Neural progenitor cell (in vitro differentiated cells): ENCODE measurements at regions not wholly inside any gene's neighbourhood (a gene's known extent, or its start where the extent isn't known, plus 50 kb on each side); places are given as distances from the start of the nearest gene placed in this dataset.

Source experiments
- EZH2 ChIP-seq: fragments of 200-600 bp; sonication (generic); IDR thresholded peaks from 2 replicates; pipeline ENCODE4 v1.6.1; 2017; ENCODE audit warnings: antibody characterized with exemption, mild to moderate bottlenecking, moderate library complexity
- TF ChIP-seq, protein P1 (sequence below): fragments of 200-600 bp; sonication (generic); IDR thresholded peaks from 2 replicates; pipeline ENCODE4 v1.5.1; 2017; ENCODE audit warnings: antibody characterized with exemption, mild to moderate bottlenecking

DNA sequence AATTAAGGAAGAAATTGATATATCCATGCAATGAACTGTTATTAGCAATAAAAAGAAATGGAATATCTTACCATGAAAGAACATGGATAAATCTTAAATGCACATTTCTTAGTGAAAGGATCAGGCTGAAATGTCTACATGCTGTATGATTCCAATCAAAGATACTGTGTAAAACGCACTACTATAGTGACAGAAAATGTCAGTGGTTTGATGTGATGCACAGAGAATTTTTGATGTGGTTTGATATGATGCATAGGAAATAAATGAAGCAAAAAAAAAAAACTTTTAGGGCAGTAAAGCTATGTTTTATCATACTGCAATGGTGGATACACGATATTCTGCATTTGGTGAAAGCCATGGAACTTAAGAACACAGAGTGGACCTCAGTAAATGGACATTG lies 547.6 kb downstream of the GABRG1 start:
- TF ChIP-seq, protein P1, sequence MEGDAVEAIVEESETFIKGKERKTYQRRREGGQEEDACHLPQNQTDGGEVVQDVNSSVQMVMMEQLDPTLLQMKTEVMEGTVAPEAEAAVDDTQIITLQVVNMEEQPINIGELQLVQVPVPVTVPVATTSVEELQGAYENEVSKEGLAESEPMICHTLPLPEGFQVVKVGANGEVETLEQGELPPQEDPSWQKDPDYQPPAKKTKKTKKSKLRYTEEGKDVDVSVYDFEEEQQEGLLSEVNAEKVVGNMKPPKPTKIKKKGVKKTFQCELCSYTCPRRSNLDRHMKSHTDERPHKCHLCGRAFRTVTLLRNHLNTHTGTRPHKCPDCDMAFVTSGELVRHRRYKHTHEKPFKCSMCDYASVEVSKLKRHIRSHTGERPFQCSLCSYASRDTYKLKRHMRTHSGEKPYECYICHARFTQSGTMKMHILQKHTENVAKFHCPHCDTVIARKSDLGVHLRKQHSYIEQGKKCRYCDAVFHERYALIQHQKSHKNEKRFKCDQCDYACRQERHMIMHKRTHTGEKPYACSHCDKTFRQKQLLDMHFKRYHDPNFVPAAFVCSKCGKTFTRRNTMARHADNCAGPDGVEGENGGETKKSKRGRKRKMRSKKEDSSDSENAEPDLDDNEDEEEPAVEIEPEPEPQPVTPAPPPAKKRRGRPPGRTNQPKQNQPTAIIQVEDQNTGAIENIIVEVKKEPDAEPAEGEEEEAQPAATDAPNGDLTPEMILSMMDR: no peak
- TF ChIP-seq EZH2: no peak
